ENCODE measurements at regions not wholly inside any gene's neighbourhood (a gene's known extent, or its start where the extent isn't known, plus 50 kb on each side); places are given as distances from the start of the nearest gene placed in this dataset.

DNA sequence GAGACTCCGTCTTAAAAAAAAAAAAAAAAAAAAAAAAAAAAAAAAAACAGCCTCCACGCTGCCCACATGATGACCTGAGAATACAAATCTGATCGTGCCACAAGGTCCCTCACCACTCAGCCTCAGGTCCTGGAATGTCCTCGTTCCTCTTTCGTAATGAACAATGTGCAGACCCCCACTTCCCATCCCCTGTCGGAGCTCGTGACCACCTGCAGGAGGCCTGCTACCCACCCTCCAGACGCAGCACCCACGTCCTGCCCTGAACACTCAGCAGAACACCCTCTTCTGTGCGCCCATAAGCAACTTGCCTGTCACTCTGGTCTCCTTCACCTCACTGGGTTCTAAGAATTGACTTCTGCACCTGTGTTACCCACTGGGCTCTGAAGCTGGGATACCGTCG lies 166.4 kb downstream of the KATNAL1 start (continued):
- TF ChIP-seq, protein P1, sequence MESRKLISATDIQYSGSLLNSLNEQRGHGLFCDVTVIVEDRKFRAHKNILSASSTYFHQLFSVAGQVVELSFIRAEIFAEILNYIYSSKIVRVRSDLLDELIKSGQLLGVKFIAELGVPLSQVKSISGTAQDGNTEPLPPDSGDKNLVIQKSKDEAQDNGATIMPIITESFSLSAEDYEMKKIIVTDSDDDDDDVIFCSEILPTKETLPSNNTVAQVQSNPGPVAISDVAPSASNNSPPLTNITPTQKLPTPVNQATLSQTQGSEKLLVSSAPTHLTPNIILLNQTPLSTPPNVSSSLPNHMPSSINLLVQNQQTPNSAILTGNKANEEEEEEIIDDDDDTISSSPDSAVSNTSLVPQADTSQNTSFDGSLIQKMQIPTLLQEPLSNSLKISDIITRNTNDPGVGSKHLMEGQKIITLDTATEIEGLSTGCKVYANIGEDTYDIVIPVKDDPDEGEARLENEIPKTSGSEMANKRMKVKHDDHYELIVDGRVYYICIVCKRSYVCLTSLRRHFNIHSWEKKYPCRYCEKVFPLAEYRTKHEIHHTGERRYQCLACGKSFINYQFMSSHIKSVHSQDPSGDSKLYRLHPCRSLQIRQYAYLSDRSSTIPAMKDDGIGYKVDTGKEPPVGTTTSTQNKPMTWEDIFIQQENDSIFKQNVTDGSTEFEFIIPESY (IDR thresholded peaks at IDR 0.05; ENCODE audit: borderline replicate concordance, low read depth), result no peak
- no peak for TF ChIP-seq RCOR1 (IDR thresholded peaks at IDR 0.05; ENCODE audit: low read length)
- TF ChIP-seq, protein P2, sequence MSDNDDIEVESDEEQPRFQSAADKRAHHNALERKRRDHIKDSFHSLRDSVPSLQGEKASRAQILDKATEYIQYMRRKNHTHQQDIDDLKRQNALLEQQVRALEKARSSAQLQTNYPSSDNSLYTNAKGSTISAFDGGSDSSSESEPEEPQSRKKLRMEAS (IDR thresholded peaks at IDR 0.05; ENCODE audit: low read depth), result no peak
- TF ChIP-seq MXI1 (IDR thresholded peaks at IDR 0.05; ENCODE audit: low read depth, low read length), result no peak
- no peak for TF ChIP-seq YY1 (IDR thresholded peaks at IDR 0.05; ENCODE audit: low read depth)
- TF ChIP-seq, protein P3, sequence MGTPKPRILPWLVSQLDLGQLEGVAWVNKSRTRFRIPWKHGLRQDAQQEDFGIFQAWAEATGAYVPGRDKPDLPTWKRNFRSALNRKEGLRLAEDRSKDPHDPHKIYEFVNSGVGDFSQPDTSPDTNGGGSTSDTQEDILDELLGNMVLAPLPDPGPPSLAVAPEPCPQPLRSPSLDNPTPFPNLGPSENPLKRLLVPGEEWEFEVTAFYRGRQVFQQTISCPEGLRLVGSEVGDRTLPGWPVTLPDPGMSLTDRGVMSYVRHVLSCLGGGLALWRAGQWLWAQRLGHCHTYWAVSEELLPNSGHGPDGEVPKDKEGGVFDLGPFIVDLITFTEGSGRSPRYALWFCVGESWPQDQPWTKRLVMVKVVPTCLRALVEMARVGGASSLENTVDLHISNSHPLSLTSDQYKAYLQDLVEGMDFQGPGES (IDR thresholded peaks at IDR 0.05; ENCODE audit: low read depth, low read length), result no peak
- TF ChIP-seq EZH2phosphoT487 (IDR thresholded peaks at IDR 0.05; ENCODE audit: borderline replicate concordance, low read depth), result no peak
- no peak for TF ChIP-seq RAD21 (IDR thresholded peaks at IDR 0.05; ENCODE audit: low read length)
- TF ChIP-seq RFX5 (IDR thresholded peaks at IDR 0.05; ENCODE audit: low read length), result no peak
- TF ChIP-seq MEF2A (IDR thresholded peaks at IDR 0.05; ENCODE audit: borderline replicate concordance, low read depth), result no peak
- no peak for TF ChIP-seq TEAD4 (IDR thresholded peaks at IDR 0.05; ENCODE audit: borderline replicate concordance, insufficient read depth)

DNA sequence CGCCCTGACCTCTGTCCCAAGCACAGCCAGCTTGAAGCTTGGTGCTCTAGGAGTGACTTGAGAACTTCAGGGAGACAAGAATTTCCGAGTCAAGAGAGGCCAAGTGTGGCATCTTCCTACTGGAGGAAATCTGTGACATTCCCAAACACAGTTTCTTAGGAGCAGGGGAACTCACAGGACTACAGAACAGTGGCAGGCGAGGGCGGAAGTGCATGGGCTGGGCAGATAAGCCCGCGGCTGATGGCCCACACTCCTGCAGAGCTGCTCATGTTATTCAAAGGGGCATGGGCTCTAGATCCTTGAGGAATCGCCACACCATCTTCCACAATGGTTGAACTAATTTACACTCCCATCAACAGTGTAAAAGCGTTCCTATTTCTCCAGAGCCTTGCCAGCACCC lies 168.8 kb downstream of the KATNAL1 start:
- TF ChIP-seq, protein P4, sequence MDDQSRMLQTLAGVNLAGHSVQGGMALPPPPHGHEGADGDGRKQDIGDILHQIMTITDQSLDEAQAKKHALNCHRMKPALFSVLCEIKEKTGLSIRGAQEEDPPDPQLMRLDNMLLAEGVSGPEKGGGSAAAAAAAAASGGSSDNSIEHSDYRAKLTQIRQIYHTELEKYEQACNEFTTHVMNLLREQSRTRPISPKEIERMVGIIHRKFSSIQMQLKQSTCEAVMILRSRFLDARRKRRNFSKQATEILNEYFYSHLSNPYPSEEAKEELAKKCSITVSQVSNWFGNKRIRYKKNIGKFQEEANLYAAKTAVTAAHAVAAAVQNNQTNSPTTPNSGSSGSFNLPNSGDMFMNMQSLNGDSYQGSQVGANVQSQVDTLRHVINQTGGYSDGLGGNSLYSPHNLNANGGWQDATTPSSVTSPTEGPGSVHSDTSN (IDR thresholded peaks at IDR 0.05), result no peak
- TF ChIP-seq RCOR1 (IDR thresholded peaks at IDR 0.05; ENCODE audit: low read length) (no peak), POLR2AphosphoS5 (IDR thresholded peaks at IDR 0.05; ENCODE audit: low read depth, low read length) (no peak), GABPA (IDR thresholded peaks at IDR 0.05; ENCODE audit: low read depth) (no peak)
- no peaks in the 10 kb centered on the region for H3K79me2 ChIP-seq (ENCODE audit: insufficient read depth)
- no peak overlapping the region for H2AFZ ChIP-seq (ENCODE audit: low read depth)
- ChIA-PET CTCF (no interaction called here), POLR2A (no interaction called here)
- H3K36me3 ChIP-seq (replicated peaks in 1 of 2; ENCODE audit: control insufficient read depth in 1 of 2, insufficient read depth in 2 of 2, low read length in 1 of 2), result no peaks in the 10 kb centered on the region
- no peak overlapping the region for H3K27ac ChIP-seq (ENCODE audit: low read depth in 2 of 2, low read length in 1 of 2)
- H3K9ac ChIP-seq, result no peak overlapping the region
- no peaks in the 10 kb centered on the region for H4K20me1 ChIP-seq (ENCODE audit: insufficient read depth)
- H3K4me1 ChIP-seq (ENCODE audit: control insufficient read depth in 1 of 2, insufficient read depth in 2 of 2, low read depth in 1 of 2, low read length in 1 of 2), result peaks cover 20 to 32% of the 10 kb centered on the region in 2 experiments; a peak in 3 of 4 replicates
- no peaks in the 10 kb centered on the region for H3K9me2 ChIP-seq
- WGBS (ENCODE audit: low lambda C conversion rate), result 85% methylated on average over 8 of the region's 8 CpGs
- no peak overlapping the region for H3K4me3 ChIP-seq (ENCODE audit: low read depth in 2 of 2, low read length in 1 of 2)
- peaks cover 15% of the 10 kb centered on the region for H3F3A ChIP-seq (replicated peaks; ENCODE audit: insufficient read depth)
- H3K4me2 ChIP-seq, result no peak overlapping the region
- no peaks in the 10 kb centered on the region for H3K9me3 ChIP-seq
- DNase-seq, result no peak
- H3K27me3 ChIP-seq (ENCODE audit: insufficient read depth), result no peaks in the 10 kb centered on the region

Measured in SK-N-SH (cell line).